ENCODE measurements at regions not wholly inside any gene's neighbourhood (a gene's known extent, or its start where the extent isn't known, plus 50 kb on each side); places are given as distances from the start of the nearest gene placed in this dataset.

DNA sequence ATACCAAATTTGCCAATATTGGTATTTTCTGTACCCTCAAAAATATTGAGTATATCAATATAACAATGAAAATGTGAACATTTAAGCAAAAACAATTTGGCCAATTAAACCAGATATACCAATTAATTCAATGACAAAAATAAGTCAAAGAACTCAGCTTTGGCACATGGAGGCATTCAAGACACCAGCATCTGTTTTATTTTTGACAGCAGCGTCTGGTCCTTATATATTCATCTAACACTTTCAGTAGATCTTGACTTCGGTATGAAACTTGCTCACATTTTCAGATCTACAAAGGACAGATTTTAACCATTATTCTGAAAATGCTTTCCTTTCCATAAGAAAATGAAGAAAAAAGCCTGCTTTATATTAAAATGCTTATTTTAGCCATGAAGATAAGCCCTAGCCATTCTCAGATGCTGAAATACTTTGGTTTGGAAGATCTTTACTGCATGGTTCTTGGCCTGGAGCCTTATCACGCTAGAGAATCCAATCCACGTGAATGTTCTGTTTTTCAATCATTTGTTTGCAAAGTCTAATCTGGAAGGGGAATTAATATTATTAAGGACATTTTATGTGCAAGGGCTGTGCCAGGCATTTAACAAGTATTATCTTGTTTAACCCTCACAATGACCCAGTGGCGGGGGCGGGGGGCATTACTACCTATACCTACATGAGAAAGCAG, 132.2 kb downstream of the DLEU7 start:
- TF ChIP-seq, protein P1, sequence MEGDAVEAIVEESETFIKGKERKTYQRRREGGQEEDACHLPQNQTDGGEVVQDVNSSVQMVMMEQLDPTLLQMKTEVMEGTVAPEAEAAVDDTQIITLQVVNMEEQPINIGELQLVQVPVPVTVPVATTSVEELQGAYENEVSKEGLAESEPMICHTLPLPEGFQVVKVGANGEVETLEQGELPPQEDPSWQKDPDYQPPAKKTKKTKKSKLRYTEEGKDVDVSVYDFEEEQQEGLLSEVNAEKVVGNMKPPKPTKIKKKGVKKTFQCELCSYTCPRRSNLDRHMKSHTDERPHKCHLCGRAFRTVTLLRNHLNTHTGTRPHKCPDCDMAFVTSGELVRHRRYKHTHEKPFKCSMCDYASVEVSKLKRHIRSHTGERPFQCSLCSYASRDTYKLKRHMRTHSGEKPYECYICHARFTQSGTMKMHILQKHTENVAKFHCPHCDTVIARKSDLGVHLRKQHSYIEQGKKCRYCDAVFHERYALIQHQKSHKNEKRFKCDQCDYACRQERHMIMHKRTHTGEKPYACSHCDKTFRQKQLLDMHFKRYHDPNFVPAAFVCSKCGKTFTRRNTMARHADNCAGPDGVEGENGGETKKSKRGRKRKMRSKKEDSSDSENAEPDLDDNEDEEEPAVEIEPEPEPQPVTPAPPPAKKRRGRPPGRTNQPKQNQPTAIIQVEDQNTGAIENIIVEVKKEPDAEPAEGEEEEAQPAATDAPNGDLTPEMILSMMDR (IDR thresholded peaks at IDR 0.05; ENCODE audit: low read length), result no peak
- no peak for TF ChIP-seq EZH2 (IDR thresholded peaks at IDR 0.05; ENCODE audit: borderline replicate concordance, low read length)

Measured in OCI-LY1 (cell line).